Tibial nerve (tissue), 4 donors: ENCODE measurements at regions not wholly inside any gene's neighbourhood (a gene's known extent, or its start where the extent isn't known, plus 50 kb on each side); places are given as distances from the start of the nearest gene placed in this dataset.

ENCODE experiments used
- DNase-seq, 2 donors: peaks; one replicate each; pipeline ENCODE4 v3.0.0-alpha.2; 2019; ENCODE audit warnings: low spot score in 2 of 2
- H3K27ac ChIP-seq, 4 donors: fragments of 200-600 bp; sonication (generic) in 3 of 4; one replicate each; pipeline ENCODE4 v1.5.1; 2017 to 2019; ENCODE audit warnings: mild to moderate bottlenecking in 1 of 4
- H3K27me3 ChIP-seq, 2 donors: fragments of 200-600 bp; sonication (generic) in 1 of 2; one replicate each; pipeline versions ENCODE4 v1.5.1 to v1.6.0; 2017 to 2019
- H3K36me3 ChIP-seq, 3 donors: fragments of 200-600 bp; sonication (generic); one replicate each; pipeline ENCODE4 v1.5.1; 2018 to 2019
- H3K4me1 ChIP-seq, 4 donors: fragments of 200-600 bp; sonication (generic) in 3 of 4; one replicate each; pipeline ENCODE4 v1.5.1; 2017 to 2019
- H3K4me3 ChIP-seq, 4 donors: fragments of 200-600 bp; sonication (generic) in 3 of 4; one replicate each; pipeline ENCODE4 v1.5.1; 2017 to 2019; ENCODE audit warnings: mild to moderate bottlenecking in 1 of 4, moderate library complexity in 1 of 4
- H3K9me3 ChIP-seq, 4 donors: fragments of 200-600 bp; sonication (generic) in 3 of 4; one replicate each; pipeline ENCODE4 v1.5.1; 2017 to 2019
- EP300 ChIP-seq, 2 donors: sonication (generic); formaldehyde crosslinking; IDR thresholded peaks; one replicate each; pipeline ENCODE4 v1.6.1; 2017; ENCODE audit warnings: antibody characterized with exemption in 2 of 2, mild to moderate bottlenecking in 1 of 2
- POLR2A ChIP-seq, 2 donors: fragments of 450-650 bp; IDR thresholded peaks; one replicate each; pipeline ENCODE4 v1.6.1; 2017; ENCODE audit warnings: antibody characterized with exemption in 2 of 2, mild to moderate bottlenecking in 2 of 2, moderate library complexity in 2 of 2
- WGBS, 2 donors: methylation state at CpG; one replicate each; pipeline ENCODE4 v1.1.5; 2018; 5-methylcytosine and 5-hydroxymethylcytosine counted together
- TF ChIP-seq, protein P1 (sequence below), 5 experiments: fragments of 200-600 bp in 3 of 5; fragments of 450-650 bp in 2 of 5; sonication (generic) in 3 of 5; IDR thresholded peaks; one replicate each; pipeline ENCODE4 v1.5.1; 2016 to 2019; ENCODE audit warnings: antibody characterized with exemption in 5 of 5, mild to moderate bottlenecking in 3 of 5, moderate library complexity in 2 of 5

DNA sequence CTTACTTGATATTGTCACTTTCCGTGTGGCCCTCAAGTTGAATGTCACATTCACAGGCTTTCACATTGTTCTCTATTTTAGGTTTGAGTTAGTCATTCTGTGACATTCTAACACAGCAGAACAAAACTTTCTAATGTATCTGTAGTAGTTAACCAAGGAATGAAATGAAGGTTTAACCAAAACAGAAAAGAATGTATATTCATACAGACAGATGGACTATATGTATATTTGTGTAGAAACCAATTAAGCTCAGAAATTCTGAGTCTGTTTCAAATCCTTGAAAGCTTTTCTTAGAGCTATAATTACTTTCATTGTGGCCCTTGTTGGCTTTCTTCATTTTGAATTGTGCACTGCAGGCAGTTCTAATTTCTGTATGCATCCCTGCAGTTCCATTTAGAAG, 654.7 kb downstream of the LRRC70 start:
- WGBS, 2 donors: 45 to 47% methylated on average over 1 of the region's 1 CpG
- Histone ChIP-seq H3K27me3 (no peaks in the 10 kb centered on the region), H3K27ac (peak overlapping the region in 1 of 4 donors; percentile 18), H3K9me3 (no peaks in the 10 kb centered on the region), H3K36me3 (no peaks in the 10 kb centered on the region), H3K4me1 (peaks cover 0 to 15% (median 0%) of the 10 kb centered on the region in 4 donors), H3K4me3 (no peak overlapping the region)
- TF ChIP-seq POLR2A (IDR thresholded peaks at IDR 0.05) (no peak), EP300 (IDR thresholded peaks at IDR 0.05) (no peak)
- TF ChIP-seq, protein P1, sequence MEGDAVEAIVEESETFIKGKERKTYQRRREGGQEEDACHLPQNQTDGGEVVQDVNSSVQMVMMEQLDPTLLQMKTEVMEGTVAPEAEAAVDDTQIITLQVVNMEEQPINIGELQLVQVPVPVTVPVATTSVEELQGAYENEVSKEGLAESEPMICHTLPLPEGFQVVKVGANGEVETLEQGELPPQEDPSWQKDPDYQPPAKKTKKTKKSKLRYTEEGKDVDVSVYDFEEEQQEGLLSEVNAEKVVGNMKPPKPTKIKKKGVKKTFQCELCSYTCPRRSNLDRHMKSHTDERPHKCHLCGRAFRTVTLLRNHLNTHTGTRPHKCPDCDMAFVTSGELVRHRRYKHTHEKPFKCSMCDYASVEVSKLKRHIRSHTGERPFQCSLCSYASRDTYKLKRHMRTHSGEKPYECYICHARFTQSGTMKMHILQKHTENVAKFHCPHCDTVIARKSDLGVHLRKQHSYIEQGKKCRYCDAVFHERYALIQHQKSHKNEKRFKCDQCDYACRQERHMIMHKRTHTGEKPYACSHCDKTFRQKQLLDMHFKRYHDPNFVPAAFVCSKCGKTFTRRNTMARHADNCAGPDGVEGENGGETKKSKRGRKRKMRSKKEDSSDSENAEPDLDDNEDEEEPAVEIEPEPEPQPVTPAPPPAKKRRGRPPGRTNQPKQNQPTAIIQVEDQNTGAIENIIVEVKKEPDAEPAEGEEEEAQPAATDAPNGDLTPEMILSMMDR (IDR thresholded peaks at IDR 0.05): no peak
- no peak for DNase-seq

DNA sequence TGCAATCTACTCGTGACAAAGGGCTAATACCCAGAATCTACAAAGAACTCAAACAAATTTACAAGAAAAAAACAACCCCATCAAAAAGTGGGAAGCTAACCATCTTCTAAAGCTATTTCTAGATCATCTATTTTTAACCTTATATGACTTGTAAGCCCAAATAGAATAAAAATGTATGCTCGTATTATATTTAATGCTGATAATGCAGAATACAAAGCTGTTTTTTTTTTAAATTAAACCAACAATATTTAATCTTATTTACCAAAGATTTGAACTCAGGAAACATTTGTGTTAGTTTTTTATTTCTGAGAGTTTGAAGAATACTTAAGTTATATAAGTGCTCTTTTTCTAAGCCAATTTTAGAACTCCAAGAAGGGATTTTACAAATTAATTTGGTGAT, 652.1 kb downstream of the LRRC70 start:
- Histone ChIP-seq H3K9me3 (no peaks in the 10 kb centered on the region), H3K27ac (no peak overlapping the region), H3K27me3 (no peaks in the 10 kb centered on the region), H3K4me1 (peaks cover 0 to 15% (median 0%) of the 10 kb centered on the region in 4 donors), H3K36me3 (no peaks in the 10 kb centered on the region), H3K4me3 (no peak overlapping the region)
- no peak for DNase-seq
- 80 to 88% methylated on average over 2 of the region's 2 CpGs for WGBS, 2 donors
- TF ChIP-seq, protein P1 (IDR thresholded peaks at IDR 0.05): no peak
- TF ChIP-seq EP300 (IDR thresholded peaks at IDR 0.05) (no peak), POLR2A (IDR thresholded peaks at IDR 0.05) (no peak)

DNA sequence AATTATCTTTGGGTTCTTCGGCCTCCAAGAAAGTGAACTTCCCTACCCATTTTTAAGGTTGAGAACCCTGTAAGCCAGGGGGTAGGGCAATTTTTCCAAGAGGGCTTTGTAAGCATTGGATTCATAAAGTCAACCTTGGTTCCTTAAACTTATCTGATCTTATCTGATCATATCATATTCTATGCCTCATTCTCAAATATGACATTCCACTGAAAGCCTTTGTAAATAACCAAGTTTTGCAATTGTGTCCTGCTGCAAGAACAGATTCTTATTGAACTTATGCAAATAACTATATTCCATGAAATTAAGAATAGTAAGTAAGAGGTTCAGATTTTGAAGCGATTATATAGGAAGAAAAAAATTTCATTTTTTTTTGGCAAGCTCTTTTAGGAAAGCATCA, 649.5 kb downstream of the LRRC70 start:
- no peak for DNase-seq
- Histone ChIP-seq H3K9me3 (no peaks in the 10 kb centered on the region), H3K27ac (no peak overlapping the region), H3K36me3 (no peaks in the 10 kb centered on the region), H3K4me3 (no peak overlapping the region), H3K4me1 (no peaks in the 10 kb centered on the region), H3K27me3 (no peaks in the 10 kb centered on the region)
- TF ChIP-seq POLR2A (IDR thresholded peaks at IDR 0.05) (no peak), EP300 (IDR thresholded peaks at IDR 0.05) (no peak)
- TF ChIP-seq, protein P1 (IDR thresholded peaks at IDR 0.05): no peak
- WGBS, 2 donors: 78 to 84% methylated on average over 2 of the region's 2 CpGs

DNA sequence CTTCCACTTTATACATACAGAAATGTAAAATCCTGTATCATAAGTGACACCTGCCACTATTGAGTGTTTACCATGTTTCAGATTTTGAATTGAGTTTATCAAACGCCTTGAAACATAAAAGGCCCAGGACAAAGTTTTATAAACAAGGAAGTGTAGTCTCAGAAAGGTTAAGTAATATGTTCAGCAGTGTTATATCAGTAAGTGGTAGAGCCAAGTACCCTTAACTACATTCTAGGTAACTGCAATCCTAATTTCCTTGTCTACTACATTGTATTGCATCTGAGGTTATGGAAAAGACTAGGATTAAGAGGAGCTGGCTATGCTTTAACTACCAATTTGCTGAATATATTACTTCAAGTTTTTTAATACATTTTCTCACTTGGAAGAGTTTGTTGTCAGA, 641.6 kb downstream of the LRRC70 start:
- H3K27me3 ChIP-seq: no peaks in the 10 kb centered on the region
- no peak for DNase-seq
- no peaks in the 10 kb centered on the region for H3K36me3 ChIP-seq
- no peaks in the 10 kb centered on the region for H3K9me3 ChIP-seq
- no peak for TF ChIP-seq POLR2A (IDR thresholded peaks at IDR 0.05)
- TF ChIP-seq EP300 (IDR thresholded peaks at IDR 0.05): no peak
- TF ChIP-seq, protein P1 (IDR thresholded peaks at IDR 0.05): no peak
- H3K27ac ChIP-seq: no peak overlapping the region
- WGBS, 2 donors: 79 to 85% methylated on average over 1 of the region's 1 CpG
- H3K4me3 ChIP-seq: no peak overlapping the region
- H3K4me1 ChIP-seq: no peaks in the 10 kb centered on the region

DNA sequence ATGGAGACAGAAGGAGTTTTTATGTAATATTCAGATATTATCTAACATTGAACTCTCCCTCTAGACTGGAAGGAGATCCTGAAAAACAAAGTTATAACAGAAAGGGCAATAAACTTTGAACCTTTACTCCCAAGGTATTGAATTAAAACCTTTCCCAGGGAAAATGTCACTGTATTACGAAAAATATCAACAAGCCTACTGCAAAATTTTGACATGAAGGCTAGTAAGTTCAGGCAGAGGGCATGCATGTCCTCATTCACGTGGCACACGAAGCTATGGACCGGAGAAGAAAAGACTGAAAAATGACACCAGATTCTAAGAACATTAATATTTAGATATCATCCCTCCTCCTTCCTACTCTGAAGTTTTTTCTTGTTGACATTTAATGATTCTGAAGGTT, 638.8 kb downstream of the LRRC70 start:
- Histone ChIP-seq H3K9me3 (no peaks in the 10 kb centered on the region), H3K27me3 (no peaks in the 10 kb centered on the region), H3K4me1 (no peaks in the 10 kb centered on the region), H3K36me3 (no peaks in the 10 kb centered on the region), H3K4me3 (no peak overlapping the region), H3K27ac (no peak overlapping the region)
- WGBS, 2 donors: 60 to 70% methylated on average over 4 of the region's 4 CpGs
- TF ChIP-seq POLR2A (IDR thresholded peaks at IDR 0.05) (no peak), EP300 (IDR thresholded peaks at IDR 0.05) (no peak)
- DNase-seq: no peak

DNA sequence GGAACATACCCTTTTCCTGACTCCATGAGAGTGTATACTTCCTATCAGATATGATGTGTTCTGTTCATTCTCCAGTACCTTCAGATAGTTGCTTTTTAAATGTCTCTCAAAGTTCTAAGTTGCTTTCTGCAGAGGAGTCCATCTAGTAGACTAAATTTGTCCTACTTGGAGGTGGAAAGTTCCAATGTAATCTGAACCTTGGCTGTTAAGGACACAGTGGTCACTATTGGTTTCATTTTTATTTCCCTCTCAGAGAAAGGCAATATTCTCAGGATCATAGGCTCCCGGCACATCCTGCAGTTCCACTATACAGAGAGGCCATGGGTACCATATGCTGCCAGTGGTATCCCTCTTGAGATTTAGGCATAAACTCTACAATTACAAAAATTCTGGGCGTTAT, 634.6 kb downstream of the LRRC70 start:
- H3K27ac ChIP-seq: no peak overlapping the region

More for the DNA sequence above, 634.6 kb downstream of the LRRC70 start:
- Histone ChIP-seq H3K4me3 (no peak overlapping the region), H3K4me1 (no peaks in the 10 kb centered on the region), H3K36me3 (no peaks in the 10 kb centered on the region), H3K9me3 (no peaks in the 10 kb centered on the region), H3K27me3 (no peaks in the 10 kb centered on the region)
- WGBS, 2 donors: 79 to 84% methylated on average over 2 of the region's 2 CpGs
- no peak for DNase-seq
- TF ChIP-seq, protein P1 (IDR thresholded peaks at IDR 0.05): no peak
- TF ChIP-seq EP300 (IDR thresholded peaks at IDR 0.05): no peak
- TF ChIP-seq POLR2A (IDR thresholded peaks at IDR 0.05): no peak
